GM21423 (cell line): ENCODE measurements at regions not wholly inside any gene's neighbourhood (a gene's known extent, or its start where the extent isn't known, plus 50 kb on each side); places are given as distances from the start of the nearest gene placed in this dataset.
"Not testable (repeated sequence)": the region's sequence is repeated elsewhere in the genome, so short reads cannot be mapped to it uniquely, and the experiment has no call there.

Experiments
- ATAC-seq: cut with Tn5 transposase; IDR thresholded peaks from one replicate; pipeline ENCODE4 v1.9.1; 2021; ENCODE audit warnings: mild to moderate bottlenecking, moderate library complexity; ENCODE audit not compliant: unreplicated experiment

DNA sequence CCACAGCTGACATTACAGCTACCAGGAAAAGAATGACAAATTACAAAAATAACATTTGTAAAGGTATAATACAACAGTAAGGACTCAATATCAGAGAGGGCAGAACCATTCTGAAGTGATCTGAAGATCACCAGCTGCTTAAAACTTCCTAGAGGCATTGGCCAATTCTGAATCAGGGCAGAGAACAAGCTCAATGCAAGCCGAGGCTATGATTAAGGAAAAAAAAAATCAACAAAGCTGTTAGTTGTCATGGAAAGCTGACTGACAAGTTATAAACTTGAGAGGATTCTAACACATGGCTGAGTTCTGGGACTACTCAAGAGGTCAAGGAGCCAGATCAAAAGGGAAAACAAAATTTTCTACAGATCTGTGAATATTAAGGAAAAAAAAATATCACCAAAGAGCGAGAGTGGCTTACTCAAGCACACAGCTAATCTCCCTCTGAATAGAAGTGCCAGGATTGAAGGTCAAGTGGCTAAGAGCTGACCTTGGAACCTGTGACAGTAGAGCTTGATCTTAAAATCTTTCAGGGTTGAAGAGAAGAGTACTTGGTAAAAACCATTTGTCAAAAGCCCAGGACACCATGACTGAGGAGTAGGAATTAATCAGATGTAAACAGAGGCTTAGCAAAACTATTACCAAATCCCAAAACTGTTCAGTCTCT is 383.4 kb downstream of the USP25 start:
- ATAC-seq = no peak

DNA sequence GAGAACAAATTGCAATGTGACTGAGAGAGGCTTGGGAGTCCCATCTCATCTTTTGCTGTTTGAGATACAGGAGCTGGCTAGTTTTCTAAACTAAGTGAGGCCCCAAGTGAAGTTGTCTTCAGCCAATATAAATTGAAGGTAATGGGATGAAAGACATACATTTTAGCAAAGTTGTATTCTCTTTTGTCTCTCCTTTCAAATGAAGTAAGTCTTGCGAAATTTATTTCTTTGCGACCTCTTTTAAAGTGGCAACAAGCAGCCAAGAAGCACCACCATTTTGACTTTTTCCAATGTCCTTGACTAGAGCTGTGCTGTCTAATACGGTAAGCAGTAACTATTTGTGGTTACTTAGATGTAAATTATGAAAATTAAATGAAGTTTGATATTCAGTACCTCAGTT is 385.7 kb downstream of the USP25 start:
- no peak for ATAC-seq

DNA sequence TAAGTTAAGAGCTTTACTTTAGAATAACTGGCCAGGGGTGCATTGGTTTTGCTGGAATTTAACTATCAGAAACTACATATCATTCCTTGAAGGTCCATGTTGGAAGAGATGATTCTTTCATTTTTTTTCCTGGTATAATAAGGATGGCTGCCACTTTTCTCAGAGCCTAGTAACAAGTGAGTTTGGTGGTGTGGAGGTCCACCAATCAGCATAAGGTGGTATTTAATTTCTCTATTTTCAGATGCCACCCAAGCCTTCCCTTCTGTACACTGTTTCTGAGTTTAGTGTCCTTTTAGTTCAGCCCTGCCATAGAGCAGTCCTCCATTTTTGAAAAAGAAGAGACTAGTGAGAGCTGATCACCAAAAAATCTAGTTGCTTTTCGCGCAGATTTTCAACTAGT is 386.3 kb downstream of the USP25 start:
- ATAC-seq = no peak

DNA sequence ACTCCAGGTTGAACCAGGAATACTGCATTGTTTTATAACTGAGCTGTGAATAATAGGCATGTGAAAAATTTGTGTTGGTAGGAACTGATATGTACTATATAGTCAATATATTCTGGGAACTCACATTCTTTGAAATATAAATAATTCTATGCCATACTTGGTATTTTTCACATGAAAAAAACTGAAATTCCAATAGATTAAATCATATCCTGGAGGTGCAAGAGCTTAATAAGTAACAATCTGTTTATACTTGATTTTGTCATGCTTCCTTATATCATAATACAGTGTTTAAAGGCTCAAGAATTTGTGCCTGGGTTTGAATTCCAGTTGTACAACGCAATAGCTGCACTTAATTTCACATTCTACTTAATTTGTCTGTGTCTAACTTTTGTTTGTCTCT is 387.0 kb downstream of the USP25 start:
- no peak for ATAC-seq

DNA sequence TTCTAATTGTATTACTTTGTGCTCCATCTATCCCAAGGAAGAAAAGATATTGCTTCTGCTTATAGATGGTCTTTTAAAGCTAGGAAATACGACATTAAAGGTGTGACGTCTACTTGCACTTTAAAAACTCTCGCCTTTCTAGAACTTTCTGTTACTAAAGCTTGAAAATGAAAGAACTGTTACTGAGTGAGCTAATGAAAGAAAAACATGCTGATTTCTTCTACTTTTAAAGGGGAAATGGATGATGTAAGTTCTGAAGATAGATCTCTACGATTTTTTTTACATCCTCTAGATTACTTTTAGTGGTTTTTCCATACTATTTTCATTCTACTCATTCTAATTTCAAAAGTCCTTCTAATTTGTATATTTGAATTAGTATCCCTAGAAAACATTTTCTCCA is 387.5 kb downstream of the USP25 start:
- no peak for ATAC-seq

DNA sequence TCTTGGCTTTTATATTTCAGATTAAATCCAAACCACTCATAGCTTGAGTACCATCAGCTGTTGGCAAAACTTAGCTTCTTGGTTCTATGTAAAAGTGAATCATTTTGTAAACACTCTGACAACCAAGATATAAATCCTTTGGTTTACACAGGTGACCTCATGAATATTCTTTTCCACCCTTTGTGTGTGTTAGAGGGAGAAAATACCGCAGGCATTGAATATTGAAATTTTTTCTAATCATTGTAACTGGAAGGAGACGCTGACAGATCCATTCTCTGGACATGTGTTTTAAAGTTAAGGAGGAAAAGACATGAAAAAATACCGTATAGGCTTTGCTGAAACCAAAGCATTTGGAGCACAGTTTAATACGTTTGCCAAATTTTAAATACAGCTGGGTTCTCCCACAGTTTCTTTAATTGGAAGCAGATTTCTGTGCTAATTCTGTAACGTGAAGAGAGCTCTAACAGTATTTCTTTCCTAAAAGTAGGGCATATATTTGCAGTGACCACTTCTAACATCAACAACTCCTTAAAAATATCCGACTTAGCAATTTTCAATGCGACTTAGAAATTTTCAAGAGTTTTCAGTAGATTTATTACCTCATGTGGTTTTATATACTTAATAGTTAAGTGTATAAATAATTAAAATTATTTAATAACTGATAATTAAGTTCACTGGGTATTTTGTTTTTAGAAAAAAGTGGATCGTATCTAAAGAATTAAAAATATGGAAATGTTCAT is 388.2 kb downstream of the USP25 start:
- ATAC-seq = no peak

DNA sequence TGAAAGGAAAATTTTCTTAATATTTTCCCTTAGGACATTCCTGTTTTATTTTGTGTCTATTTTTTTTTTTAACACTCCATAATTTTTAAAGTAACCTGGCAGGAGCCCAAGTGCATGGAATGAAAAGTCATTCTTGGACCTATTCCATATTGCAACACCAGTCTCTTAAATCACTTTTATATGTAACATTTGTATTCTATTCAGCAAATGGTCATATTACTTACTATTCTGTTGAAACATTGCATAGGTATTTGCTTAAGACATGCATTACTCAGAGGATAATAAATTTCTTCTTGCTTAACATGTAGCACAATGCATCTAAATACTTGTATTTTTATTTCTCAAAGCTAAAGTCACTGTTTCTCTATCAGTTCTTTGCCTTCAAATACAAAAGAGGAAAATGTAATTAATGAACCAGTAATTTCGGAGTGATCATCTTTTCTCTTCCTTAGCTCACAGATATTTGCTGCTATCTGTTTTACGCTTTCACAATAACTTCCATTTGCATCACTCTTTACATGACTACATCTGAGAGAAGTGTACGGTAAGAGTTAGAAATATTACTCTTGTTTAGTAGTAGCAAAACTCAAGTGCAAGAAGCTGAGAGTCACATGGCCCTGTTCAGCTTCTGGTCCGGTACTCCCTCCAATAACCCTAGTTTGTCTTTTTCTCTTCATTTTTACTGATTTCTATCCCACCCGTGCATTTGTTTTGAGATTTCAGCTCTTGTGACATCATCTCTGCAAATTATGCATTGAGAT is 394.8 kb downstream of the USP25 start:
- no peak for ATAC-seq

DNA sequence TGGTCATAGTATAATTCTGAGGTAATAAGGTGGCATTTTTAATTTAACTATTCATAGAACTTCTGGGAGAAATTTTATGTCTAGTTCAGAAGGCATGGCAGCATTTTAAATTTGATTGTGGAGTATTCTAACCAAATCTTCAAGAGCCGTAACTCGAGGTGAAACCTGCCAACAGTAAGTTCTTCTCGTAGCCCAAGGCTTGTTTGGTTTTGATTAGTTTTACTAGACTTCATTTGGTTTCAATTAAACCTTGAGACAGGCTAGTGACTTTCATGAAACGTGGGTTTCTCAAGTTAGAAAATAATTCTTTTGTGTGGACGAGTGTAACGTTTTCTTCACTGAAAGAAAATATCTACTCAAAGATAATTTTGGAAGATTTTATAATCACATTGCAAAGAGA is 395.5 kb downstream of the USP25 start:
- ATAC-seq = no peak

DNA sequence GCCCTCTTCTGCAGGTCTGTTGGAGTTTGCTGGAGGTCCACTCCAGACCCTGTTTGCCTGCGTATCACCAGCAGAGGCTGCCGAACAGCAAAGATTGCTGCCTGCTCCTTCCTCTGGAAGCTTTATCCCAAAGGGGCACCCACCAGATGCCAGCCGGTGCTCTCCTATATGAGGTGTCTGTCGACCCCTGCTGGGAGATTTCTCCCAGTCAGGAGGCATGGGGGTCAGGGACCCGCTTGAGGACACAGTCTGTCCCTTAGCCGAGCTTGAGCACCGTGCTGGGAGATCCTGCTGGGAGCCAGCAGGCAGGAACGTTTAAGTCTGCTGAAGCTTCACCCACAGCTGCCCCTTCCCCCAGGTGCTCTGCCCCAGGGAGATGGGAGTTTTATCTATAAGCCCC is 402.7 kb downstream of the USP25 start:
- not testable (repeated sequence) for ATAC-seq

DNA sequence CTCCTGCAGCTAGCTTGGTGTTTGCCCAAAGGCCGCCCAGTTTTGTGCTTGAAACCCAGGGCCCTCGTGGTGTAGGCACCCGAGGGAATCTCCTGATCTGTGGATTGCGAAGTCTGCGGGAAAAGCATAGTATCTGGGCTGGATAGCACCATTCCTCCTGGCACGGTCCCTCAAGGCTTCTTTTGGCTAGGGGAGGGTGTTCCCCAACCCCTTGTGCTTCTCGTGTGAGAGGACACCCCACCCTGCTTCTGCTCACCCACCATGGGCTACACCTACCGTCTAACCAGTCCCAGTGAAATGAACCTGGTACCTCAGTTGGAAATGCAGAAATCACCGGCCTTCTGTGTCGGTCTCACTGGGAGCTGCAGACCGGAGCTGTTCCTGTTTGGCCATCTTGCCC is 403.5 kb downstream of the USP25 start:
- no peak for ATAC-seq

DNA sequence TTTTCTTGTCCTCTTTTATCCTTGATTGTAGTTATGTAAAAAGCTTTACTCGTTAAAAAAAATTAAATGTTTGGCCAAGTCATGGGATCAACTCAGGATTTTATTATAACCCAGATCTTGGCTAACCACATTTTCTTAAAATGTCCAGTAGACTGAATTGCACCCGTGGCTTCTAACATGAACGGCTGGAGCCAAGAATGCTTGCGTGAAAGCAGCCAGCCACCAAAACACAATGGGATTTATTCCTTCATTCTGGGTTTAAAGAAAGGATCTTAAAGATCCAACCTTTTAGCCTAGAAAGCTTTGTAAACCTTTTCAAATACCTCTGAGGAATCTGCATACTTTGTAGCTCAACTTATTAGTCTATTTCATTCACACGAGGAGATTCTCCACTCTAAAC is 404.4 kb downstream of the USP25 start:
- no peak for ATAC-seq

DNA sequence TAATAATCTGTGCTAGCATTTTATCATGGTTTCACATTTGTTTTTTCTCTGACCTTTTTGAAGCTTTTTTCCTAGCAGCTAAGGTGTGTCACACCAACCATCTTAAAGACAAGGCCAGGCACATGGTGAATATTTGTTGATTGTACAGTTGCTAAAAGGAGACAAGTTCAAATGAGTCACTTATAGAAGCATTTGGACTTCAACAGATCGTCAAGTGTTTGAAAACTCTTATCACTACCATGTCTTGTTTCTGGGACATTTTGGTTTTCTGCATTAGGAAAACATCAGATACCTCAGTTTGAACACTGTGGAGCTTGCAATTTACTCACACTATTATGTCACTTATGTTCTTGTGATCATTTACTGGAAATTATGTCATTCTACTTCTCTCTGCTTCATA is 407.3 kb downstream of the USP25 start:
- ATAC-seq = no peak

DNA sequence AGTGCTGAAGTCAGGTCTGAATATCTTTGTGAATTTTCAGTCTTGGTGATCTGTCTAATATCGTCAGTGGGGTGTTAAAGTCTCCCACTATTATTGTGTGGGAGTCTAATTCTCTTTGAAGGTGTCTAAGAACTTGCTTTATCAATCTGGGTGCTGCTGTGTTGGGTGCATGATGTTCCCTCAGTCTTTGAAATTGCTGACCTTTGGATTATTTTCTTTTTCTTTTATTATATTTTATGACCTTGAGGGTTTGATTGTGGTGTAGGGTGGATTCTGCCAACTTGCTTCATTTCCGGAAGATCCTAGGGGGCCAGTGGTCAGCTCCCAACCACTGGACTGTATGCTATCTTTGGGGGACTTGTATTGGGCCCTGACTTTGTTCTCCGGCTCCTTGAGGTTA is 415.3 kb downstream of the USP25 start:
- ATAC-seq = no peak

DNA sequence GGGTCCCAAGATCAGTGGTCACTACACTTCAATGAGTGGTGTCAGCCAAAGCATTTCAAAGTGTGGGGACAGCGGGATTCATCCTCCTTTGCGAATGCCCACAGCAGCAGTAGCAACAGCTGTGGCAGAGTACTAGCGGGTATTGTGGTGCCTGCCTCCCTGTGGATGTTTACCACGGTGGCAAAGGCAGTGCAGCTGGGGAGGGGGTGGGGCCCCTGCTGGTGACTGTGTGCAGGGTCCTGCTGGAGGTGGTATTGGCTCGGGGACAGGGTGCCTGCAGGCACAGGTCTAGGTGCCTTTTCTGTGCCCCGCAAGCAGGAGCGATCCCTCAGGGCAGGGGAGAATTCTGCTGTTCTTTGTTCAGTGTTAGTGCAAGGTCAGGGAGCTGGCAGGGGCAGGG is 415.7 kb downstream of the USP25 start:
- no peak for ATAC-seq

DNA sequence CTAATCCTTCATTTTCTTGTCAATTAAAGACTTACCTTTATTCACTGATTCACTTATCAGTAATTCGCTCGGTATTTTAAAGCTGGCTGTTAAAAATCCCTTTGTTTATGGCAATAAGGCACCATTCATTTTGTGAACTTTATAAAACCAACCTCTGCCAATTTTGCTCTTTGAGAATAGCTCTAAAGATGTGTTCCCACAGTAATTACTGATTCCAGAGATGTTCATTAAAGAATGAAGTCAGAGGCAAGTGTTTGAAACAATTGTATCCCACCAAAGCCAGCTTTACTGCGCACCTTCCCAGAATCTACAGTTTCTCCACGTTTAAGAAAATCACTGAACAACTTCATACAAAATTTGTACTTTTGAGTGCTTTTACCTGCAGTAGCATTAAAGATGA is 424.5 kb downstream of the USP25 start:
- no peak for ATAC-seq

DNA sequence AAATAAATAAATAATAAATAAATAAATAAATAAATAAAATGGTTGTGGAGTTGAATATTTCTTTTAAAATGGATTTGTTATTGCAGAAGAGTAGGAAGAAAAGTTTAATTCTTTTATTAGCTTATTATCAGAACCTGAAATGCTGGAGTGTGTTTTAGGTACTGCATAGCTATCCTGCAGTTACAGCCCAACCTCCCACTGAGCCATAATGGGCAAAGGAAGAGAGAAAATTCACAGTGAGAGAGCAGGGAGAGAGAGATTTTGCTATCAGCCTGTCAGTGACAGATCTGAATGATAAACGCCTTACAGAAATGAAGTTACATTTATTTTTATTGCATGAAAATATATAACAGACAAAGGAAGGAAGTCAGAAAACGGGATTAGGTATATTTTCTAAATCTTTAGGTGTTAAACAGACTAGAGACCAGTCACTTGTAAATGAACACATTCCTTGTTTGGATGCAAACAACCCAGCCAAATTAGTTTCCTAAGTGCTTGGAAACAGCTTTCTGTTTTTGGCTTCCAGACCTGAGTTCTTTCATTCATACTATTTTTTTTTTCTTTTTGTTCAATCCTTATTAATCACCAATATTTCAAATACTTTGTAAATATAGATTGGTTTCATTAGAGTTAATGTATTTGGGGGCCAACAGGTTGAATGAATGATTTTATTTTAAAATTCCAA is 425.3 kb downstream of the USP25 start:
- ATAC-seq = no peak

DNA sequence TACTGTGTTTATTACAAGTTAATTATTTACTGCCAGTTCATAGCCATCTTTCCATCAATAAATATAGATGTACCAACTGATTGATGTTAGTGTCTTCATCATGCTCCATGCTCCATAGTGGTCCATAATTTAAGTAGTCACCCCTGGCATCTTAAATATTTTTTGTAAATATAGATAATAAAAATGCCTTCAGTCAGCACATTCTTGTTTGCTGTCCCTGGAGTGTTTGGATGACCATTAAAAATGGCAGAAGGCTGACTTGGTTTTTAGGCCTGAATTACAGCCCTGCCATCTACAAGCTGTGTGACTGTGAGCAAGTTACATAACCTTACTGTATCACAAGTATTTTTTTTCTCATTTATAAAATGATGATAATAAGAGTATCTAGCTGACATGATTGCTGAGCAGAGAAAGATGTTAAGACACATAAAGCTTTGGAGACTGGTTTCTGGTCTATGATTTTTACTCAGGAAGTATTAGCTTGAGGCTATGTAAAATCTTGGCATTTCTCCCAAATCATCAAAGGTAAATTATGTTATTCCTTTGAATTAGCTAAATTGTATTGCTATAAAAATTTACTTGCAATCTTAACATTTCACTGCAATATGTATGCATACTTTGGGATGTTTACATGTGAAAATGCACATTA is 427.2 kb downstream of the USP25 start:
- no peak for ATAC-seq

DNA sequence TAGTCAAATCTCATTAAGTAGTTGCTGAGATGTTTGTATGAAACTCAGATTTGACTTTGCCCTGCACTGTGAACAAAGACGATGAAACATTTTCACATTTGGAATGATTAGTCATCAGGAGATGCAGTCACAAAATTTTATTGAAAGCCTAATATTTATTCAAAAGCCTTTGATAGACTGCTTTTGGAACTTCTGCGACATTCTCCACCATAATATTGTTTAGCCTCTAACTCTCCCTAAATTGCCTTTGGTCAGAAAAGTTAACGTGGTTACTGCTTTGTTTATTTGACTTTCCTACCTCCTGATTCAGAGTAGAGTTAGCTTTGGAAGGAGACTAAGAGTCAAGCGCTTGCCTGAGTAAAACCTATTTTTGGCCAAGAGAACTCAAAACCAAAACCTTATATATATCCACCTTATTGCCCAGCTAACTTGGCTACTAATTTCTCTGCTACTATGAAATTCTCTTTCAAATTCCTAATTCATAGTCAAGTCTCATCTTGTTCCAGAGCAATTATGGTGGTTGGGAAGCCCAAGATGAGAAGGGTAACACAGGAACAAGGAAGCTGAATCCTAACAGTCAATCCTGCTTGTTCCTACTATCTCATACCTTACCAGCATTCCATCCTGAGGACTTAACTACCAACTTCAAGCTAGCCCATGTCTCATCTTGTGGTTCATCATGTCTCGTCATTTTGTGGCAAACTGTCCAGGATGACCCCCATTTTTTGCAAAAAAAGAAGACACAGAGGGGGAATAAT is 429.6 kb downstream of the USP25 start:
- ATAC-seq = no peak

DNA sequence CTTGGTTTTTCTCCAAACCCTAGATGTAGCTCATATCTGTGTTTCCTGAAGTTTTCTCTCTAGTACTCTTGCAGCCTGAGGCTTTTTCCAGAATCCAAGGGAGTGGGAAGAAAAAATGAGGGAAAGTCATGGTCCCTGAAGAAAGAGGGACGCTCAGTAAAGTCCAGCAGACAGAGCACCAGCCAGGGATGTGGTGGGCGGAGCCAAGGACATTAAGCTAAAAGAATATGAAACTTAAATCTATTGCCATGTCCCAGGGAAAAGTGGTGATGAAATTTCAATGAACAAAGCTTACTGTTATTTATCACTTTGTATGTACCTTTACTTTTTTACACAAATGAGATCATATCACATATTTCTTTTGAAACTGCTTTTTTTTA is 430.2 kb downstream of the USP25 start:
- ATAC-seq = no peak

DNA sequence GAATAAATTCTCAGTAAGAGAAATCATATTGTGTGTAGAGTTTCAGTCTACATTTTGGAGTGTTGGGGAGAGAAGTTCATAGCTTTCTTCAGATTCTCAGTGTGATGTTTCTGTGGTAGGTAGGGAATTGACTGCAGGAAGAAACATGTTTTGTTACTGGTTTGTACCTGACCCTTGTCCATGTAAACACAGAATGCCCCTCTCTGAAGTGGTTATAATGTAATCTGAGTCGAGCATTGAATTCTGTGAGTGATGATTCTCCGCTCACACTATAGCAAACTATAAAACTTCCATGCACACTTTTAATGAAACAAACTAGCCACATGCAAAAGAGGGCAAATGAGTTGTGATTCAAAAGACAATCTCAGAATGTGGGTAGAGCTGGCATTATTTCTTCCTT is 433.2 kb downstream of the USP25 start:
- ATAC-seq = no peak
